Mesenchymal stem cell (in vitro differentiated cells and primary cell): ENCODE measurements at regions not wholly inside any gene's neighbourhood (a gene's known extent, or its start where the extent isn't known, plus 50 kb on each side); places are given as distances from the start of the nearest gene placed in this dataset.

ENCODE experiments used
- DNase-seq: peaks from one replicate; pipeline ENCODE4 v3.0.0-alpha.2; 2013
- H2AFZ ChIP-seq: one replicate; pipeline ENCODE4 v1.6.1; 2013; ENCODE audit warnings: low read depth, mild to moderate bottlenecking, control low read depth, inconsistent platforms, low read length, moderate library complexity
- H2AK5ac ChIP-seq: 2 replicates; pipeline ENCODE4 v1.6.1; 2013; ENCODE audit warnings: low read length, moderate library complexity, mild to moderate bottlenecking, inconsistent platforms; ENCODE audit not compliant: severe bottlenecking
- H2BK120ac ChIP-seq: one replicate; pipeline ENCODE4 v1.6.1; 2013; ENCODE audit warnings: low read depth, mild to moderate bottlenecking, inconsistent platforms, low read length, moderate library complexity
- H2BK12ac ChIP-seq, 2 experiments: one replicate each; pipeline ENCODE4 v1.6.1; 2013; ENCODE audit warnings: inconsistent platforms in 2 of 2, low read length in 2 of 2, mild to moderate bottlenecking in 2 of 2, moderate library complexity in 2 of 2, control low read depth in 1 of 2
- H2BK15ac ChIP-seq: one replicate; pipeline ENCODE4 v1.6.1; 2013; ENCODE audit warnings: mild to moderate bottlenecking, low read depth, inconsistent platforms; ENCODE audit not compliant: poor library complexity, severe bottlenecking
- H2BK5ac ChIP-seq: 2 replicates; pipeline ENCODE4 v1.6.1; 2013; ENCODE audit warnings: low read depth, mild to moderate bottlenecking, low read length, control low read depth, inconsistent platforms; ENCODE audit not compliant: poor library complexity, severe bottlenecking
- H3K14ac ChIP-seq, 2 experiments: one replicate each; pipeline ENCODE4 v1.6.1; 2013; ENCODE audit warnings: inconsistent platforms in 2 of 2, low read length in 2 of 2, control low read depth in 1 of 2, mild to moderate bottlenecking in 1 of 2, moderate library complexity in 1 of 2
- H3K18ac ChIP-seq, 2 experiments: one replicate each; pipeline ENCODE4 v1.6.1; 2013; ENCODE audit warnings: inconsistent platforms in 2 of 2, low read length in 2 of 2, control low read depth in 1 of 2, low read depth in 1 of 2, mild to moderate bottlenecking in 1 of 2
- H3K23ac ChIP-seq, 2 experiments: one replicate each; pipeline ENCODE4 v1.6.1; 2013; ENCODE audit warnings: inconsistent platforms in 2 of 2, low read length in 2 of 2, mild to moderate bottlenecking in 2 of 2, moderate library complexity in 2 of 2, control low read depth in 1 of 2
- H3K27ac ChIP-seq: 2 replicates; pipeline ENCODE4 v1.5.1; 2013; ENCODE audit warnings: mild to moderate bottlenecking, moderate library complexity, low read length, control low read depth, inconsistent platforms; ENCODE audit not compliant: poor library complexity, severe bottlenecking
- H3K27me3 ChIP-seq, 2 experiments: 2 replicates each; pipeline versions ENCODE4 v1.6.1 to v1.7.0; 2013; ENCODE audit warnings: low read length in 2 of 2, mild to moderate bottlenecking in 2 of 2, moderate library complexity in 2 of 2, control low read depth in 1 of 2, inconsistent platforms in 1 of 2; ENCODE audit not compliant: control insufficient read depth in 1 of 2, insufficient read depth in 1 of 2
- H3K36me3 ChIP-seq, 2 experiments: 2 replicates each; pipeline versions ENCODE4 v1.6.1 to v1.7.0; 2013; ENCODE audit warnings: low read length in 2 of 2, control low read depth in 1 of 2, inconsistent platforms in 1 of 2, low read depth in 1 of 2, mild to moderate bottlenecking in 1 of 2; ENCODE audit not compliant: insufficient read depth in 2 of 2, control insufficient read depth in 1 of 2
- H3K4ac ChIP-seq, 2 experiments: one replicate each; pipeline ENCODE4 v1.6.1; 2013; ENCODE audit warnings: inconsistent platforms in 2 of 2, low read length in 2 of 2, mild to moderate bottlenecking in 2 of 2, moderate library complexity in 2 of 2, control low read depth in 1 of 2, low read depth in 1 of 2
- H3K4me1 ChIP-seq: 2 replicates; pipeline ENCODE4 v1.6.1; 2013; ENCODE audit warnings: low read depth, low read length, control low read depth; ENCODE audit not compliant: control insufficient read depth, insufficient read depth
- H3K4me2 ChIP-seq: 2 replicates; pipeline ENCODE4 v1.6.1; 2013; ENCODE audit warnings: low read length, mild to moderate bottlenecking, inconsistent platforms; ENCODE audit not compliant: poor library complexity, severe bottlenecking
- H3K4me3 ChIP-seq, 2 experiments: 2 replicates each; pipeline versions ENCODE4 v1.5.1 to v1.7.0; 2013; ENCODE audit warnings: low read length in 2 of 2, mild to moderate bottlenecking in 2 of 2, control low read depth in 1 of 2, low read depth in 1 of 2; ENCODE audit not compliant: insufficient read depth in 1 of 2
- H3K79me1 ChIP-seq: replicated peaks from 2 replicates; pipeline ENCODE4 v1.6.1; 2013; ENCODE audit warnings: mild to moderate bottlenecking, control low read depth, low read length, inconsistent platforms; ENCODE audit not compliant: poor library complexity, severe bottlenecking
- H3K9ac ChIP-seq: 2 replicates; pipeline ENCODE4 v1.7.0; 2013; ENCODE audit warnings: mild to moderate bottlenecking, low read length, moderate library complexity
- H3K9me3 ChIP-seq: 2 replicates; pipeline ENCODE4 v1.7.0; 2013; ENCODE audit warnings: mild to moderate bottlenecking, low read length; ENCODE audit not compliant: control insufficient read depth
- H4K8ac ChIP-seq: one replicate; pipeline ENCODE4 v1.6.1; 2013; ENCODE audit warnings: inconsistent platforms, mild to moderate bottlenecking, low read length, moderate library complexity
- H4K91ac ChIP-seq: one replicate; pipeline ENCODE4 v1.6.1; 2013; ENCODE audit warnings: mild to moderate bottlenecking, low read length, inconsistent platforms
- WGBS: methylation state at CpG from one replicate; pipeline ENCODE4 v1.1.7; 2013; ENCODE audit warnings: mixed read lengths; 5-methylcytosine and 5-hydroxymethylcytosine counted together

DNA sequence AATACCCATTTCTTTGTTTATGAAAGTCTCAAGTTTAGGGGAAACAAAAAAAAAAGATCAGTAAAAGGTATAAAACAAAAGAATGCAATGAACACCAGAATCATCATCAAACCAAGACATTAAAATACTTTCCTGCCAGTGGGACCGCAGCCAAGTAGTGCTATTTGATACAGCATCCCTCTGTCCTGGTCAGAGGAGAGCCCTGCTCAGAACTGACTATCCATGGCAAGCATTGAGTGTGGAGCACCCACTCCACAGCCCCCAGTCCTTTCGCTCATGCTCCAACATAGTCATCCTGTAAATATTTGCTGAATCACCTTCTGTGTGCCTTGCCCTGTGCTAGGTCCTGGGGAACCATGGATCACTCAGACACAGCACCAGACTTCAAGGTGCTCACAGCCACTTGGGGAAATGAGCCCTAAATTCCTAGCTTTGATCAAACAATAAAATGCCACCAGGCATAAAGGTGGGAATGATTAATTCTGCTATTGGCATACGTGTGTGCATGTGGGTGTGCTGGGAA lies 213.6 kb upstream of the TBX20 start:
- H3K9me3 ChIP-seq, result no peaks in the 10 kb centered on the region
- peak overlapping the region in 1 of 2 experiments; percentile 83 for H3K14ac ChIP-seq
- no peak overlapping the region for H2BK15ac ChIP-seq
- H2BK120ac ChIP-seq, result no peak overlapping the region
- H3K4me2 ChIP-seq, result no peak overlapping the region
- H3K4me3 ChIP-seq, result no peak overlapping the region
- no peak overlapping the region for H2BK5ac ChIP-seq
- no peak overlapping the region for H2AK5ac ChIP-seq
- no peak overlapping the region for H3K23ac ChIP-seq
- H3K4ac ChIP-seq, result no peak overlapping the region
- no peaks in the 10 kb centered on the region for H3K36me3 ChIP-seq
- DNase-seq, result no peak
- H3K79me1 ChIP-seq, result no peaks in the 10 kb centered on the region
- H4K91ac ChIP-seq, result no peak overlapping the region
- no peak overlapping the region for H4K8ac ChIP-seq
- peaks cover 0 to 14% of the 10 kb centered on the region in 2 experiments for H3K27me3 ChIP-seq
- no peak overlapping the region for H3K9ac ChIP-seq
- WGBS, result 73% methylated on average over 3 of the region's 3 CpGs
- no peaks in the 10 kb centered on the region for H3K4me1 ChIP-seq
- no peak overlapping the region for H3K27ac ChIP-seq
- H2AFZ ChIP-seq, result no peak overlapping the region
- no peak overlapping the region for H2BK12ac ChIP-seq
- H3K18ac ChIP-seq, result no peak overlapping the region

GRCh38 chr7:35465791-35466336 lies 212.0 kb upstream of the TBX20 start:
- no peak overlapping the region for H2BK15ac ChIP-seq
- no peaks in the 10 kb centered on the region for H3K9me3 ChIP-seq
- no peak overlapping the region for H3K4me2 ChIP-seq
- no peak overlapping the region for H4K8ac ChIP-seq
- H2AK5ac ChIP-seq, result no peak overlapping the region
- no peak overlapping the region for H2BK120ac ChIP-seq
- no peak overlapping the region for H3K14ac ChIP-seq
- no peak overlapping the region for H3K4ac ChIP-seq
- no peak overlapping the region for H3K9ac ChIP-seq
- H3K27me3 ChIP-seq, result peaks cover 0 to 14% of the 10 kb centered on the region in 2 experiments
- H3K79me1 ChIP-seq, result no peaks in the 10 kb centered on the region
- H3K23ac ChIP-seq, result no peak overlapping the region
- H3K4me3 ChIP-seq, result no peak overlapping the region
- H3K4me1 ChIP-seq, result no peaks in the 10 kb centered on the region
- H3K18ac ChIP-seq, result no peak overlapping the region
- no peak overlapping the region for H2BK12ac ChIP-seq
- H3K36me3 ChIP-seq, result no peaks in the 10 kb centered on the region
- no peak overlapping the region for H3K27ac ChIP-seq
- no peak for DNase-seq
- H2AFZ ChIP-seq, result no peak overlapping the region
- 63% methylated on average over 18 of the region's 18 CpGs for WGBS
- H2BK5ac ChIP-seq, result no peak overlapping the region
- no peak overlapping the region for H4K91ac ChIP-seq

GRCh38 chr7:35463751-35464150 lies 209.9 kb upstream of the TBX20 start:
- no peak overlapping the region for H3K18ac ChIP-seq
- H3K4me3 ChIP-seq, result no peak overlapping the region
- no peaks in the 10 kb centered on the region for H3K4me1 ChIP-seq
- H2BK15ac ChIP-seq, result no peak overlapping the region
- H3K36me3 ChIP-seq, result no peaks in the 10 kb centered on the region
- no peak overlapping the region for H3K27ac ChIP-seq
- no peak overlapping the region for H3K14ac ChIP-seq
- no peak overlapping the region for H3K4me2 ChIP-seq
- H2BK5ac ChIP-seq, result no peak overlapping the region
- no peak overlapping the region for H3K9ac ChIP-seq
- no peak overlapping the region for H4K8ac ChIP-seq
- peaks cover 0 to 8% of the 10 kb centered on the region in 2 experiments for H3K27me3 ChIP-seq
- H3K23ac ChIP-seq, result no peak overlapping the region
- no peak overlapping the region for H2AK5ac ChIP-seq
- no peak overlapping the region for H2BK120ac ChIP-seq
- H2BK12ac ChIP-seq, result no peak overlapping the region
- no peak overlapping the region for H4K91ac ChIP-seq
- H3K9me3 ChIP-seq, result no peaks in the 10 kb centered on the region
- H2AFZ ChIP-seq, result no peak overlapping the region
- no peak for DNase-seq
- no peak overlapping the region for H3K4ac ChIP-seq
- H3K79me1 ChIP-seq, result no peaks in the 10 kb centered on the region
- 58% methylated on average over 3 of the region's 4 CpGs for WGBS

DNA sequence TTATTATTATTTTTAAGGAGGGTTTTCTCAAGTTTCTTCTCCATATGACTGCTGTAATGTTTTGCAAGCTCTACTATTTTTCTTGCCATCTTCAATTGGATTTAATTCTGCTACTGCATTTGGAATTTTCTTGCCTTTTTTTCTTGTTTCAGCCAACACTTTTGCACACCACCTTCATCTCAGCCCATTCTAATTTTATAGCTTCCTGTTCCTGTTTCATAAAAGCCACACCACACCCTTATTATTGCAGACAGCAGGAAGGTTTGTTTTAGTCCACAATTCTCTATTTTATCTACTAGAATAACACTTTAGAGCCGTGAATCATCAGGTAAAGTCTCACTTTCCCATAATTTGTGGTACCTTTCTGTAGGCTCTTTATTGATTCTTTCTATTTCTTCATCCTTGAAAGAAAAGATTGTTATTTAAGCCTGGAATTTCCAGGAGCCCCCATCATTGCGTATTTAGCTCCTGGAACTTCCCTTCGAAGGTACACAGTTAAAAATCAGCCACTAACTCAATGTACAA lies 209.3 kb upstream of the TBX20 start:
- H3K79me1 ChIP-seq, result no peaks in the 10 kb centered on the region
- no peak overlapping the region for H3K4me2 ChIP-seq
- DNase-seq, result no peak
- H3K18ac ChIP-seq, result no peak overlapping the region
- no peaks in the 10 kb centered on the region for H3K9me3 ChIP-seq
- H3K27me3 ChIP-seq, result peaks cover 0 to 8% of the 10 kb centered on the region in 2 experiments
- 88% methylated on average over 1 of the region's 3 CpGs for WGBS
- H3K36me3 ChIP-seq, result no peaks in the 10 kb centered on the region
- no peak overlapping the region for H3K9ac ChIP-seq
- H2AK5ac ChIP-seq, result no peak overlapping the region
- no peak overlapping the region for H3K23ac ChIP-seq
- no peak overlapping the region for H3K27ac ChIP-seq
- H2BK15ac ChIP-seq, result no peak overlapping the region
- H4K8ac ChIP-seq, result no peak overlapping the region
- no peak overlapping the region for H3K4ac ChIP-seq
- H3K4me3 ChIP-seq, result no peak overlapping the region
- H2BK12ac ChIP-seq, result no peak overlapping the region
- no peak overlapping the region for H4K91ac ChIP-seq
- no peak overlapping the region for H2BK5ac ChIP-seq
- no peaks in the 10 kb centered on the region for H3K4me1 ChIP-seq
- H2BK120ac ChIP-seq, result no peak overlapping the region
- no peak overlapping the region for H3K14ac ChIP-seq
- no peak overlapping the region for H2AFZ ChIP-seq
